A549 (cell line): ENCODE measurements at regions not wholly inside any gene's neighbourhood (a gene's known extent, or its start where the extent isn't known, plus 50 kb on each side); places are given as distances from the start of the nearest gene placed in this dataset.

Source experiments
- ATAC-seq, 2 experiments: fragments of 200-7000 bp in 1 of 2; fragments of >200 bp in 1 of 2; cut with Nextera tagmentation in 1 of 2; cut with Tn5 transposase in 1 of 2; 3 replicates each; pipeline versions ENCODE4 v1.8.0 to v1.9.1; 2018 to 2020; ENCODE audit warnings: mild to moderate bottlenecking in 1 of 2, moderate library complexity in 1 of 2
- CTCF ChIA-PET: fragments of 300-600 bp; sonication (Branson Sonifier 250); formaldehyde crosslinking; extraction: SDS; loops from one replicate; lab custom pipeline; 2021; ENCODE audit warnings: antibody characterized with exemption, inconsistent platforms; lab: Yijun Ruan, JAX
- POLR2A ChIA-PET: fragments of 350-600 bp; formaldehyde crosslinking; extraction: SDS; loops from one replicate; lab custom pipeline; 2021; ENCODE audit warnings: antibody characterized with exemption, inconsistent platforms; lab: Yijun Ruan, JAX
- DNase-seq, 2 experiments: peaks; one replicate each; pipeline versions ENCODE4 v3.0.0 to v3.0.0-alpha.2; 2011 to 2016; ENCODE audit warnings: low read depth in 1 of 2, low spot score in 1 of 2
- FAIRE-seq: peaks from 2 replicates; lab custom pipeline; 2011; peaks lifted over from hg19 to GRCh38; lab: Jason Lieb, UNC
- H3K27ac ChIP-seq, 2 experiments: fragments of >200 bp; sonication (Bioruptor Twin); formaldehyde crosslinking; 3 replicates each; pipeline ENCODE4 v1.5.1; 2016 to 2017
- H3K4me1 ChIP-seq: fragments of >200 bp; sonication (Bioruptor Twin); formaldehyde crosslinking; 3 replicates; pipeline ENCODE4 v1.6.1; 2016
- H3K4me2 ChIP-seq: fragments of >200 bp; sonication (Bioruptor Twin); formaldehyde crosslinking; 3 replicates; pipeline ENCODE4 v1.6.1; 2016
- H3K4me3 ChIP-seq: fragments of >200 bp; sonication (Bioruptor Twin); formaldehyde crosslinking; 3 replicates; pipeline ENCODE4 v1.5.1; 2016
- H3K9me3 ChIP-seq: fragments of >200 bp; sonication (Bioruptor Twin); formaldehyde crosslinking; 3 replicates; pipeline ENCODE4 v1.6.1; 2016
- BHLHE40 ChIP-seq: IDR thresholded peaks from 2 replicates; pipeline ENCODE4 v1.6.1; 2012; ENCODE audit warnings: low read depth, low read length, inconsistent platforms
- CBX2 ChIP-seq: fragments of 200-600 bp; sonication (generic); IDR thresholded peaks from 2 replicates; pipeline ENCODE4 v1.6.1; 2016; ENCODE audit warnings: low read depth, mild to moderate bottlenecking, borderline replicate concordance
- CHD2 ChIP-seq: fragments of 150-350 bp; IDR thresholded peaks from 2 replicates; pipeline ENCODE4 v1.6.1; 2014; ENCODE audit warnings: low read length; ENCODE audit not compliant: partially characterized antibody
- EHMT2 ChIP-seq: fragments of 200-600 bp; sonication (generic); IDR thresholded peaks from 2 replicates; pipeline ENCODE4 v1.6.1; 2016; ENCODE audit warnings: antibody characterized with exemption, low read depth, mild to moderate bottlenecking, moderate library complexity
- FOSL2 ChIP-seq, 2 experiments: fragments of 450-650 bp in 1 of 2; fragments of >200 bp in 1 of 2; sonication (Bioruptor Twin) in 1 of 2; formaldehyde crosslinking; IDR thresholded peaks; 2 replicates each; pipeline versions ENCODE4 v1.5.0 to v1.6.1; 2016 to 2020; ENCODE audit warnings: mild to moderate bottlenecking in 1 of 2, moderate library complexity in 1 of 2
- FOXS1 ChIP-seq: fragments of 250-450 bp; sonication (Bioruptor Pico); IDR thresholded peaks from 2 replicates; pipeline ENCODE4 v1.5.0; 2020; ENCODE audit warnings: mild to moderate bottlenecking, moderate library complexity
- HOXA7 ChIP-seq: fragments of 250-450 bp; sonication (Bioruptor Pico); IDR thresholded peaks from 2 replicates; pipeline ENCODE4 v1.5.0; 2020; ENCODE audit warnings: mild to moderate bottlenecking, moderate library complexity
- JUNB ChIP-seq: fragments of >200 bp; sonication (Bioruptor Twin); formaldehyde crosslinking; IDR thresholded peaks from 2 replicates; pipeline ENCODE4 v1.6.1; 2016
- KDM1A ChIP-seq: fragments of 200-600 bp; sonication (generic); IDR thresholded peaks from 2 replicates; pipeline ENCODE4 v1.6.1; 2016; ENCODE audit warnings: low read depth, mild to moderate bottlenecking
- KDM5A ChIP-seq: fragments of 200-600 bp; sonication (generic); IDR thresholded peaks from 2 replicates; pipeline ENCODE4 v1.6.1; 2016; ENCODE audit warnings: antibody characterized with exemption, mild to moderate bottlenecking
- MAFK ChIP-seq: fragments of 450-650 bp; IDR thresholded peaks from 2 replicates; pipeline ENCODE4 v1.6.1; 2014; ENCODE audit not compliant: partially characterized antibody
- MAZ ChIP-seq: fragments of 150-350 bp; IDR thresholded peaks from 2 replicates; pipeline ENCODE4 v1.6.1; 2014; ENCODE audit warnings: antibody characterized with exemption, low read depth, low read length, borderline replicate concordance
- POLR2A ChIP-seq: IDR thresholded peaks from 2 replicates; pipeline ENCODE4 v1.6.1; 2012; ENCODE audit warnings: mild to moderate bottlenecking, low read length
- RCOR1 ChIP-seq: fragments of 150-350 bp; IDR thresholded peaks from 2 replicates; pipeline ENCODE4 v1.6.1; 2014; ENCODE audit warnings: antibody characterized with exemption, low read length, low read depth
- RFX5 ChIP-seq: fragments of 450-650 bp; IDR thresholded peaks from 2 replicates; pipeline ENCODE4 v1.7.1; 2014; ENCODE audit warnings: antibody characterized with exemption, mild to moderate bottlenecking, moderate library complexity
- RNF2 ChIP-seq: fragments of 200-600 bp; sonication (generic); IDR thresholded peaks from 2 replicates; pipeline ENCODE4 v1.6.1; 2016; ENCODE audit warnings: low read depth, mild to moderate bottlenecking, antibody characterized with exemption, moderate library complexity, borderline replicate concordance
- SMC3 ChIP-seq: fragments of >200 bp; sonication (Bioruptor Twin); formaldehyde crosslinking; IDR thresholded peaks from 3 replicates; pipeline ENCODE4 v1.6.1; 2018; ENCODE audit warnings: inconsistent platforms
- ZNF302 ChIP-seq: fragments of 250-450 bp; sonication (Bioruptor Pico); IDR thresholded peaks from 2 replicates; pipeline ENCODE4 v1.9.0; 2021; ENCODE audit warnings: inconsistent platforms, mild to moderate bottlenecking, moderate library complexity
- ZSCAN20 ChIP-seq: fragments of 250-450 bp; sonication (Bioruptor Pico); IDR thresholded peaks from 2 replicates; pipeline ENCODE4 v1.8.0; 2022; ENCODE audit warnings: mild to moderate bottlenecking, moderate library complexity
- WGBS: methylation state at CpG from one replicate; pipeline ENCODE4 v1.1.6; 2017; ENCODE audit errors: missing lambda C conversion rate; 5-methylcytosine and 5-hydroxymethylcytosine counted together
- TF ChIP-seq, protein P1 (sequence below): IDR thresholded peaks from 2 replicates; pipeline ENCODE4 v1.6.1; 2012
- TF ChIP-seq, protein P2 (sequence below): fragments of >200 bp; sonication (Bioruptor Twin); formaldehyde crosslinking; IDR thresholded peaks from 3 replicates; pipeline ENCODE4 v1.6.1; 2016
- TF ChIP-seq, protein P3 (sequence below): fragments of 200-600 bp; sonication (generic); IDR thresholded peaks from 2 replicates; pipeline ENCODE4 v1.6.1; 2016; ENCODE audit warnings: antibody characterized with exemption, mild to moderate bottlenecking, moderate library complexity
- TF ChIP-seq, protein P4 (sequence below): fragments of 250-450 bp; sonication (Bioruptor Pico); IDR thresholded peaks from 2 replicates; pipeline ENCODE4 v1.5.0; 2021; ENCODE audit warnings: mild to moderate bottlenecking, moderate library complexity, borderline replicate concordance
- TF ChIP-seq, protein P5 (sequence below): fragments of >200 bp; sonication (Bioruptor Twin); formaldehyde crosslinking; IDR thresholded peaks from 3 replicates; pipeline ENCODE4 v1.5.1; 2016

DNA sequence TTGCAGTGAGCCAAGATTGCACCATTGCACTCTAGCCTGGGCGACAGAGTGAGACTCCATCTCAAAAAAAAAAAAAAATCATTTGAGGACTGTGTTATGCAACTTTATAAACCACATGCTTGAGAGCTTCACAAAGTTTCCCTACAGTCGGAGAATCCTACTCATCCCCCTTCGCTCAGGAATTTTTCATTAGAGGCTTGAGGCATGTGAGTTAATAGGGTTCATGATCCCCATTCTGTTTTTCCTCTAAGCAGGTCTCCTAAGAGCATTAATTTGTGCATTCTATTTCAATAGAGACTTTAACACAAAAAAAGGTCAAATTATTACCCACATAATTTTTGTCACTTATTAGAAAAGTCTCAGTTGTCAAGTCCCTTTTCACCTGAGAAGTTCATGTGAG, 103.7 kb upstream of the SOX4 start:
- Histone ChIP-seq H3K9me3 (no peaks in the 10 kb centered on the region), H3K4me2 (no peak overlapping the region), H3K4me3 (no peak overlapping the region), H3K27ac (no peak overlapping the region), H3K4me1 (no peaks in the 10 kb centered on the region)
- ATAC-seq (no peak), DNase-seq (no peak), FAIRE-seq (no peak)
- 93% methylated on average over 3 of the region's 3 CpGs for WGBS
- ChIA-PET CTCF (no interaction called here), POLR2A (no interaction called here)
- TF ChIP-seq, protein P1, sequence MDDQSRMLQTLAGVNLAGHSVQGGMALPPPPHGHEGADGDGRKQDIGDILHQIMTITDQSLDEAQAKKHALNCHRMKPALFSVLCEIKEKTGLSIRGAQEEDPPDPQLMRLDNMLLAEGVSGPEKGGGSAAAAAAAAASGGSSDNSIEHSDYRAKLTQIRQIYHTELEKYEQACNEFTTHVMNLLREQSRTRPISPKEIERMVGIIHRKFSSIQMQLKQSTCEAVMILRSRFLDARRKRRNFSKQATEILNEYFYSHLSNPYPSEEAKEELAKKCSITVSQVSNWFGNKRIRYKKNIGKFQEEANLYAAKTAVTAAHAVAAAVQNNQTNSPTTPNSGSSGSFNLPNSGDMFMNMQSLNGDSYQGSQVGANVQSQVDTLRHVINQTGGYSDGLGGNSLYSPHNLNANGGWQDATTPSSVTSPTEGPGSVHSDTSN, result no peak
- TF ChIP-seq JUNB (no peak), RNF2 (no peak)

DNA sequence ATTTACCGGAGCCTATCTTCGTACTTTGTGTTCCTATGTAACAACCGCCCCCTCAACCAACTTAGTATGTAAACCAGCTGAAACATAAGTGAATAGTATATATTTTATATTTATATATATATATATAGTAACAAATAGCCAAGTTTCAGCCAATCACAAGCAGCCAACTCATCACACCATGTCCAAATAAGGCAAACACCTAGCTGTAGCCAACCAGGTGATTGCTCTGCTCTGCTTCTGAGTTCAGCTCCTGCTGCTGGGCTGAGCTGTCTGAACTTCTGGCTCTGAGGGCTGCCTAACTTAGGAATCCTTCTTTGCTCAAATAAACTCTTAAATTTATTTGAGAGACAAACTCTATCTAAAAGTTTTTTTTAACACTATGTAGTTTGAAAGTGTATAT, 101.6 kb upstream of the SOX4 start:
- no peak for TF ChIP-seq KDM1A
- TF ChIP-seq MAFK, result no peak
- no peak for TF ChIP-seq RCOR1
- no peak for TF ChIP-seq BHLHE40
- TF ChIP-seq RFX5, result no peak
- no peak for TF ChIP-seq ZNF302 (CRISPR knock-in tag)
- TF ChIP-seq, protein P2, sequence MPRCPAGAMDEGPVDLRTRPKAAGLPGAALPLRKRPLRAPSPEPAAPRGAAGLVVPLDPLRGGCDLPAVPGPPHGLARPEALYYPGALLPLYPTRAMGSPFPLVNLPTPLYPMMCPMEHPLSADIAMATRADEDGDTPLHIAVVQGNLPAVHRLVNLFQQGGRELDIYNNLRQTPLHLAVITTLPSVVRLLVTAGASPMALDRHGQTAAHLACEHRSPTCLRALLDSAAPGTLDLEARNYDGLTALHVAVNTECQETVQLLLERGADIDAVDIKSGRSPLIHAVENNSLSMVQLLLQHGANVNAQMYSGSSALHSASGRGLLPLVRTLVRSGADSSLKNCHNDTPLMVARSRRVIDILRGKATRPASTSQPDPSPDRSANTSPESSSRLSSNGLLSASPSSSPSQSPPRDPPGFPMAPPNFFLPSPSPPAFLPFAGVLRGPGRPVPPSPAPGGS, result no peak
- TF ChIP-seq MAZ, result no peak
- 92% methylated on average over 3 of the region's 3 CpGs for WGBS
- POLR2A ChIA-PET, result no interaction called here
- Histone ChIP-seq H3K4me2 (no peak overlapping the region), H3K4me1 (no peaks in the 10 kb centered on the region), H3K9me3 (no peaks in the 10 kb centered on the region), H3K27ac (no peak overlapping the region), H3K4me3 (no peak overlapping the region)
- no peak for DNase-seq
- ATAC-seq, result no peak
- CTCF ChIA-PET, result no interaction called here
- no peak for FAIRE-seq

DNA sequence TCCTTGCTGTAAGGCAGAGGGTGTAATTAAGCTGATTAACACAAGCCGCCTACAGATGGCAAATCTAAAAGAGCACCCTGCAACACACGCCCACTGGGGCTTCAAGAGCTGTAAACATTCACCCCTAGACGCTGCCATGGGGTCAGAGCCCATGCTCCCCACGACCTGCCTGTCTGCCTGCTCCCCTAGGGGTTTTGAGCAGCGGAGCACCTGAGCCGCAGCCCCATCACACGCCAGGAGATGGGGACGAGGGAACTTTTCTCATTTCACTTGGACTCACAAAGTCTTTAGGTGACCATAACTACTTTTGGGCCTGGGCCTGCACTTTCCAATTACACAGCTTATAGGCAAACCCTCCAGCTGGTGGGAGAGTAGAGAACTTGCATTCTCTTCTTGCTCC, 99.0 kb upstream of the SOX4 start:
- no peak overlapping the region for H3K4me2 ChIP-seq
- WGBS, result 74% methylated on average over 8 of the region's 8 CpGs
- no peak for TF ChIP-seq KDM5A
- no peak for TF ChIP-seq CHD2
- TF ChIP-seq RNF2, result no peak
- no peak for TF ChIP-seq JUNB
- no peak for TF ChIP-seq FOXS1 (CRISPR knock-in tag)
- TF ChIP-seq CBX2, result no peak
- no peak for TF ChIP-seq RFX5
- TF ChIP-seq POLR2A, result no peak
- no peak for TF ChIP-seq MAZ
- TF ChIP-seq ZSCAN20, result no peak
- TF ChIP-seq, protein P3, sequence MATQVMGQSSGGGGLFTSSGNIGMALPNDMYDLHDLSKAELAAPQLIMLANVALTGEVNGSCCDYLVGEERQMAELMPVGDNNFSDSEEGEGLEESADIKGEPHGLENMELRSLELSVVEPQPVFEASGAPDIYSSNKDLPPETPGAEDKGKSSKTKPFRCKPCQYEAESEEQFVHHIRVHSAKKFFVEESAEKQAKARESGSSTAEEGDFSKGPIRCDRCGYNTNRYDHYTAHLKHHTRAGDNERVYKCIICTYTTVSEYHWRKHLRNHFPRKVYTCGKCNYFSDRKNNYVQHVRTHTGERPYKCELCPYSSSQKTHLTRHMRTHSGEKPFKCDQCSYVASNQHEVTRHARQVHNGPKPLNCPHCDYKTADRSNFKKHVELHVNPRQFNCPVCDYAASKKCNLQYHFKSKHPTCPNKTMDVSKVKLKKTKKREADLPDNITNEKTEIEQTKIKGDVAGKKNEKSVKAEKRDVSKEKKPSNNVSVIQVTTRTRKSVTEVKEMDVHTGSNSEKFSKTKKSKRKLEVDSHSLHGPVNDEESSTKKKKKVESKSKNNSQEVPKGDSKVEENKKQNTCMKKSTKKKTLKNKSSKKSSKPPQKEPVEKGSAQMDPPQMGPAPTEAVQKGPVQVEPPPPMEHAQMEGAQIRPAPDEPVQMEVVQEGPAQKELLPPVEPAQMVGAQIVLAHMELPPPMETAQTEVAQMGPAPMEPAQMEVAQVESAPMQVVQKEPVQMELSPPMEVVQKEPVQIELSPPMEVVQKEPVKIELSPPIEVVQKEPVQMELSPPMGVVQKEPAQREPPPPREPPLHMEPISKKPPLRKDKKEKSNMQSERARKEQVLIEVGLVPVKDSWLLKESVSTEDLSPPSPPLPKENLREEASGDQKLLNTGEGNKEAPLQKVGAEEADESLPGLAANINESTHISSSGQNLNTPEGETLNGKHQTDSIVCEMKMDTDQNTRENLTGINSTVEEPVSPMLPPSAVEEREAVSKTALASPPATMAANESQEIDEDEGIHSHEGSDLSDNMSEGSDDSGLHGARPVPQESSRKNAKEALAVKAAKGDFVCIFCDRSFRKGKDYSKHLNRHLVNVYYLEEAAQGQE, result no peak
- no peak for TF ChIP-seq FOSL2 (IDR thresholded peaks at IDR 0.05)
- TF ChIP-seq FOSL2 (CRISPR knock-in tag; IDR thresholded peaks at IDR 0.05), result no peak
- TF ChIP-seq HOXA7 (CRISPR knock-in tag), result no peak
- TF ChIP-seq, protein P4, sequence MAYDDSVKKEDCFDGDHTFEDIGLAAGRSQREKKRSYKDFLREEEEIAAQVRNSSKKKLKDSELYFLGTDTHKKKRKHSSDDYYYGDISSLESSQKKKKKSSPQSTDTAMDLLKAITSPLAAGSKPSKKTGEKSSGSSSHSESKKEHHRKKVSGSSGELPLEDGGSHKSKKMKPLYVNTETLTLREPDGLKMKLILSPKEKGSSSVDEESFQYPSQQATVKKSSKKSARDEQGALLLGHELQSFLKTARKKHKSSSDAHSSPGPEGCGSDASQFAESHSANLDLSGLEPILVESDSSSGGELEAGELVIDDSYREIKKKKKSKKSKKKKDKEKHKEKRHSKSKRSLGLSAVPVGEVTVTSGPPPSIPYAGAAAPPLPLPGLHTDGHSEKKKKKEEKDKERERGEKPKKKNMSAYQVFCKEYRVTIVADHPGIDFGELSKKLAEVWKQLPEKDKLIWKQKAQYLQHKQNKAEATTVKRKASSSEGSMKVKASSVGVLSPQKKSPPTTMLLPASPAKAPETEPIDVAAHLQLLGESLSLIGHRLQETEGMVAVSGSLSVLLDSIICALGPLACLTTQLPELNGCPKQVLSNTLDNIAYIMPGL (CRISPR knock-in tag), result no peak
- no peak for TF ChIP-seq RCOR1
- TF ChIP-seq, protein P5, sequence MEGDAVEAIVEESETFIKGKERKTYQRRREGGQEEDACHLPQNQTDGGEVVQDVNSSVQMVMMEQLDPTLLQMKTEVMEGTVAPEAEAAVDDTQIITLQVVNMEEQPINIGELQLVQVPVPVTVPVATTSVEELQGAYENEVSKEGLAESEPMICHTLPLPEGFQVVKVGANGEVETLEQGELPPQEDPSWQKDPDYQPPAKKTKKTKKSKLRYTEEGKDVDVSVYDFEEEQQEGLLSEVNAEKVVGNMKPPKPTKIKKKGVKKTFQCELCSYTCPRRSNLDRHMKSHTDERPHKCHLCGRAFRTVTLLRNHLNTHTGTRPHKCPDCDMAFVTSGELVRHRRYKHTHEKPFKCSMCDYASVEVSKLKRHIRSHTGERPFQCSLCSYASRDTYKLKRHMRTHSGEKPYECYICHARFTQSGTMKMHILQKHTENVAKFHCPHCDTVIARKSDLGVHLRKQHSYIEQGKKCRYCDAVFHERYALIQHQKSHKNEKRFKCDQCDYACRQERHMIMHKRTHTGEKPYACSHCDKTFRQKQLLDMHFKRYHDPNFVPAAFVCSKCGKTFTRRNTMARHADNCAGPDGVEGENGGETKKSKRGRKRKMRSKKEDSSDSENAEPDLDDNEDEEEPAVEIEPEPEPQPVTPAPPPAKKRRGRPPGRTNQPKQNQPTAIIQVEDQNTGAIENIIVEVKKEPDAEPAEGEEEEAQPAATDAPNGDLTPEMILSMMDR, result no peak
- TF ChIP-seq SMC3, result no peak
- no peak for TF ChIP-seq EHMT2
- ATAC-seq (no peak), DNase-seq (no peak), FAIRE-seq (no peak)
- H3K27ac ChIP-seq, result no peak overlapping the region
- ChIA-PET CTCF (interaction anchor here (0.6 kb wide), 1 partner anchor 181 kb away, joined by 3 read pairs; no protein-coding TSS in a partner anchor), POLR2A (no interaction called here)
- H3K4me3 ChIP-seq, result no peak overlapping the region
- H3K9me3 ChIP-seq, result no peaks in the 10 kb centered on the region
- H3K4me1 ChIP-seq, result no peaks in the 10 kb centered on the region
